Neural cell (in vitro differentiated cells): ENCODE measurements at regions not wholly inside any gene's neighbourhood (a gene's known extent, or its start where the extent isn't known, plus 50 kb on each side); places are given as distances from the start of the nearest gene placed in this dataset.

Experiments used
- H2AFZ ChIP-seq: fragments of 200-600, 300-800 bp; sonication (generic), shearing (Covaris generic); 2 replicates; pipeline ENCODE4 v1.6.0; 2014; ENCODE audit warnings: low read depth, mild to moderate bottlenecking, antibody characterized with exemption, low read length, moderate library complexity
- H3F3A ChIP-seq: fragments of 200-600 bp; shearing (Covaris generic); 2 replicates; pipeline ENCODE4 v1.6.1; 2016; ENCODE audit warnings: mild to moderate bottlenecking, moderate library complexity, mixed read lengths, antibody characterized with exemption, low read length; ENCODE audit not compliant: insufficient read depth, poor library complexity, severe bottlenecking
- H3K27ac ChIP-seq: fragments of 200-600, 300-800 bp; sonication (generic), shearing (Covaris generic); 2 replicates; pipeline ENCODE4 v1.5.1; 2014; ENCODE audit warnings: mild to moderate bottlenecking, low read length, moderate library complexity
- H3K27me3 ChIP-seq: fragments of 300-800, 200-600 bp; sonication (generic), shearing (Covaris generic); 2 replicates; pipeline ENCODE4 v1.6.0; 2014; ENCODE audit warnings: mild to moderate bottlenecking, low read depth, low read length, moderate library complexity; ENCODE audit not compliant: insufficient read depth
- H3K36me3 ChIP-seq: fragments of 300-800, 200-600 bp; sonication (generic), shearing (Covaris generic); 2 replicates; pipeline ENCODE4 v1.5.1; 2014; ENCODE audit warnings: mild to moderate bottlenecking, antibody characterized with exemption, low read length, moderate library complexity; ENCODE audit not compliant: insufficient read depth
- H3K4me2 ChIP-seq: fragments of 300-800, 200-600 bp; sonication (generic), shearing (Covaris generic); 2 replicates; pipeline ENCODE4 v1.6.0; 2014; ENCODE audit warnings: mild to moderate bottlenecking, low read length
- H3K4me3 ChIP-seq: fragments of 300-800, 200-600 bp; sonication (generic), shearing (Covaris generic); 2 replicates; pipeline ENCODE4 v1.5.1; 2014; ENCODE audit warnings: mild to moderate bottlenecking, low read length, moderate library complexity
- H3K79me2 ChIP-seq: fragments of 200-600 bp; shearing (Covaris generic); replicated peaks from 2 replicates; pipeline ENCODE4 v1.6.0; 2014; ENCODE audit warnings: mild to moderate bottlenecking, low read length, moderate library complexity; ENCODE audit not compliant: insufficient read depth
- H3K9ac ChIP-seq: fragments of 300-800, 200-600 bp; sonication (generic), shearing (Covaris generic); 2 replicates; pipeline ENCODE4 v1.6.1; 2016; ENCODE audit warnings: mild to moderate bottlenecking, low read length, mixed read lengths
- H3K9me2 ChIP-seq: fragments of 200-600 bp; shearing (Covaris generic); 2 replicates; pipeline ENCODE4 v1.6.1; 2016; ENCODE audit warnings: mild to moderate bottlenecking, low read length, mixed read lengths; ENCODE audit not compliant: insufficient read depth
- H3K9me3 ChIP-seq: fragments of 200-600, 300-800 bp; sonication (generic), shearing (Covaris generic); 2 replicates; pipeline ENCODE4 v1.6.1; 2016; ENCODE audit warnings: mild to moderate bottlenecking, mixed run types, low read length, moderate library complexity, mixed read lengths
- H4K20me1 ChIP-seq: fragments of 200-600 bp; shearing (Covaris generic); 2 replicates; pipeline ENCODE4 v1.6.1; 2016; ENCODE audit warnings: mild to moderate bottlenecking, mixed run types; ENCODE audit not compliant: insufficient read depth
- CTCF ChIP-seq: fragments of 450-650 bp; IDR thresholded peaks from 2 replicates; pipeline ENCODE4 v1.5.1; 2014; ENCODE audit warnings: antibody characterized with exemption, mild to moderate bottlenecking, moderate library complexity; ENCODE audit not compliant: poor library complexity, severe bottlenecking
- EP300 ChIP-seq: fragments of 450-650 bp; conservative IDR thresholded peaks from 2 replicates; pipeline ENCODE4 v1.6.1; 2014; ENCODE audit warnings: antibody characterized with exemption, mild to moderate bottlenecking, moderate library complexity; ENCODE audit not compliant: poor library complexity, severe bottlenecking
- EZH2 ChIP-seq: fragments of 200-600, 300-800 bp; shearing (Covaris generic), sonication (generic); IDR thresholded peaks from 2 replicates; pipeline ENCODE4 v1.6.1; 2014; ENCODE audit warnings: antibody characterized with exemption, low read length, borderline replicate concordance, mild to moderate bottlenecking; ENCODE audit not compliant: insufficient read depth, poor library complexity, severe bottlenecking
- MXI1 ChIP-seq: fragments of 450-650 bp; conservative IDR thresholded peaks from 2 replicates; pipeline ENCODE4 v1.6.1; 2014; ENCODE audit warnings: antibody characterized with exemption, mild to moderate bottlenecking; ENCODE audit not compliant: poor library complexity, severe bottlenecking
- POLR2AphosphoS5 ChIP-seq: IDR thresholded peaks from 2 replicates; pipeline ENCODE4 v1.6.1; 2012
- RAD21 ChIP-seq: fragments of 450-650 bp; conservative IDR thresholded peaks from 2 replicates; pipeline ENCODE4 v1.6.1; 2014; ENCODE audit warnings: antibody characterized with exemption, mild to moderate bottlenecking, moderate library complexity
- REST ChIP-seq: IDR thresholded peaks from 2 replicates; pipeline ENCODE4 v1.6.1; 2012; ENCODE audit warnings: borderline replicate concordance
- SMC3 ChIP-seq: fragments of 450-650 bp; conservative IDR thresholded peaks from 2 replicates; pipeline ENCODE4 v1.6.1; 2014; ENCODE audit warnings: antibody characterized with exemption, mild to moderate bottlenecking, moderate library complexity; ENCODE audit not compliant: poor library complexity
- TAF1 ChIP-seq: IDR thresholded peaks from 2 replicates; pipeline ENCODE4 v1.6.1; 2012; ENCODE audit warnings: low read depth

GRCh38 chr20:58014628-58015315, 213.7 kb downstream of the ANKRD60 start:
- H3K79me2 ChIP-seq = no peaks in the 10 kb centered on the region
- H3K27me3 ChIP-seq = no peaks in the 10 kb centered on the region
- TF ChIP-seq MXI1 = no peak
- TF ChIP-seq EZH2 = no peak
- no peak for TF ChIP-seq RAD21
- no peak for TF ChIP-seq EP300
- no peak for TF ChIP-seq SMC3
- TF ChIP-seq TAF1 = no peak
- no peak for TF ChIP-seq REST
- no peak for TF ChIP-seq CTCF
- TF ChIP-seq POLR2AphosphoS5 = no peak
- H3F3A ChIP-seq = no peaks in the 10 kb centered on the region
- H3K9ac ChIP-seq = no peak overlapping the region
- H3K27ac ChIP-seq = no peak overlapping the region
- H3K36me3 ChIP-seq = no peaks in the 10 kb centered on the region
- H2AFZ ChIP-seq = no peak overlapping the region
- no peak overlapping the region for H3K4me3 ChIP-seq
- no peaks in the 10 kb centered on the region for H3K9me3 ChIP-seq
- no peak overlapping the region for H3K4me2 ChIP-seq
- H4K20me1 ChIP-seq = no peaks in the 10 kb centered on the region
- H3K9me2 ChIP-seq = no peaks in the 10 kb centered on the region

- no peaks in the 10 kb centered on the region for H3K9me2 ChIP-seq
- no peak for TF ChIP-seq CTCF
- TF ChIP-seq SMC3 = no peak
- no peak for TF ChIP-seq EZH2
- no peak for TF ChIP-seq MXI1
- TF ChIP-seq EP300 = no peak
- no peak for TF ChIP-seq RAD21
- TF ChIP-seq POLR2AphosphoS5 = no peak
- TF ChIP-seq TAF1 = no peak
- TF ChIP-seq REST = no peak
- no peak overlapping the region for H3K27ac ChIP-seq
- H3K79me2 ChIP-seq = no peaks in the 10 kb centered on the region
- H3K4me2 ChIP-seq = no peak overlapping the region
- H3K9me3 ChIP-seq = no peaks in the 10 kb centered on the region
- H3K36me3 ChIP-seq = no peaks in the 10 kb centered on the region
- no peaks in the 10 kb centered on the region for H4K20me1 ChIP-seq
- no peak overlapping the region for H2AFZ ChIP-seq
- H3F3A ChIP-seq = no peaks in the 10 kb centered on the region
- no peak overlapping the region for H3K9ac ChIP-seq
- H3K27me3 ChIP-seq = no peaks in the 10 kb centered on the region
- H3K4me3 ChIP-seq = no peak overlapping the region
These were observed 215.5 kb downstream of the ANKRD60 start for GRCh38 chr20:58012731-58013510.
